ENCODE measurements at regions not wholly inside any gene's neighbourhood (a gene's known extent, or its start where the extent isn't known, plus 50 kb on each side); places are given as distances from the start of the nearest gene placed in this dataset.

DNA sequence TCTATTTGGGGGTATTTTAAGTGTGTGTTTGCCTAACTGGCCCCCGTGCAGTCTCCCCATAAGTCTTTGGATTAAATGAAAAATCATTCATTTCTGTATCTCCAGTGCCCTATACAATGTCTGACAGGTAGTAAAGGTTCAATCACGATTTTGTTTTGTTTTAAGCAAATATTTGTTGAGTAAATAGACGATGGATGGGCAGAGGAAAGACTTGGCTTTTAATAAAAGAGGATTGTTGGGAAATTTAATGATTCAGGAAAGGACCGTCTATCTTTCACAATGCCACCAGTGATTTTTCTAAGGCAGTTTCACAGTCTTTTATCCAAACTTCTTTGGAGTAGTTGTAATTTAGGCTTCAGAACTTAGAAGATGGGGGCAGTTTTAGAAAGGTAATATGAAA lies 636.6 kb upstream of the GOT2 start:
- TF ChIP-seq EZH2phosphoT487 (IDR thresholded peaks at IDR 0.05; ENCODE audit: borderline replicate concordance, low read length) (no peak), EZH2 (IDR thresholded peaks at IDR 0.05; ENCODE audit: low read length, unreplicated experiment) (no peak)
- TF ChIP-seq, protein P1, sequence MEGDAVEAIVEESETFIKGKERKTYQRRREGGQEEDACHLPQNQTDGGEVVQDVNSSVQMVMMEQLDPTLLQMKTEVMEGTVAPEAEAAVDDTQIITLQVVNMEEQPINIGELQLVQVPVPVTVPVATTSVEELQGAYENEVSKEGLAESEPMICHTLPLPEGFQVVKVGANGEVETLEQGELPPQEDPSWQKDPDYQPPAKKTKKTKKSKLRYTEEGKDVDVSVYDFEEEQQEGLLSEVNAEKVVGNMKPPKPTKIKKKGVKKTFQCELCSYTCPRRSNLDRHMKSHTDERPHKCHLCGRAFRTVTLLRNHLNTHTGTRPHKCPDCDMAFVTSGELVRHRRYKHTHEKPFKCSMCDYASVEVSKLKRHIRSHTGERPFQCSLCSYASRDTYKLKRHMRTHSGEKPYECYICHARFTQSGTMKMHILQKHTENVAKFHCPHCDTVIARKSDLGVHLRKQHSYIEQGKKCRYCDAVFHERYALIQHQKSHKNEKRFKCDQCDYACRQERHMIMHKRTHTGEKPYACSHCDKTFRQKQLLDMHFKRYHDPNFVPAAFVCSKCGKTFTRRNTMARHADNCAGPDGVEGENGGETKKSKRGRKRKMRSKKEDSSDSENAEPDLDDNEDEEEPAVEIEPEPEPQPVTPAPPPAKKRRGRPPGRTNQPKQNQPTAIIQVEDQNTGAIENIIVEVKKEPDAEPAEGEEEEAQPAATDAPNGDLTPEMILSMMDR (conservative IDR thresholded peaks at IDR 0.05; ENCODE audit: low read depth, low read length): no peak

Measured in PC-3 (cell line).